ENCODE measurements at regions not wholly inside any gene's neighbourhood (a gene's known extent, or its start where the extent isn't known, plus 50 kb on each side); places are given as distances from the start of the nearest gene placed in this dataset.

- TF ChIP-seq CTCF (IDR thresholded peaks at IDR 0.05; ENCODE audit: low read depth, low read length, poor library complexity, severe bottlenecking) (no peak), EZH2phosphoT487 (IDR thresholded peaks at IDR 0.05; ENCODE audit: borderline replicate concordance, low read length) (no peak)
Measured at GRCh38 chr16:72523087-72523486, 351.1 kb upstream of the PMFBP1 start.

All from DOHH2 (cell line).